Right lobe of liver (tissue), 6 donors: ENCODE measurements at regions not wholly inside any gene's neighbourhood (a gene's known extent, or its start where the extent isn't known, plus 50 kb on each side); places are given as distances from the start of the nearest gene placed in this dataset.

Source experiments
- ATAC-seq, 4 donors: fragments of 200-7000 bp; cut with Tn5 transposase; one replicate each; pipeline ENCODE4 v1.9.1; 2020; ENCODE audit warnings: mild to moderate bottlenecking in 4 of 4, moderate library complexity in 4 of 4
- DNase-seq, 3 donors: peaks; one replicate each; pipeline ENCODE4 v3.0.0-alpha.2; 2020
- H3K27ac ChIP-seq, 3 donors: fragments of 200-600 bp; one replicate each; pipeline ENCODE4 v1.8.0; 2022
- H3K27me3 ChIP-seq, 2 donors: fragments of 200-600 bp; one replicate each; pipeline ENCODE4 v1.8.0; 2022
- H3K36me3 ChIP-seq, 4 donors: fragments of 200-600 bp; sonication (generic) in 1 of 4; one replicate each; pipeline versions ENCODE4 v1.5.1 to v1.8.0; 2017 to 2022; ENCODE audit warnings: control low read depth in 1 of 4
- H3K4me1 ChIP-seq, 4 donors: fragments of 200-600 bp; sonication (generic) in 1 of 4; one replicate each; pipeline versions ENCODE4 v1.5.1 to v1.8.0; 2017 to 2022; ENCODE audit warnings: control low read depth in 1 of 4
- H3K4me3 ChIP-seq, 3 donors: fragments of 200-600 bp; one replicate each; pipeline ENCODE4 v1.8.0; 2022
- H3K9me3 ChIP-seq, 4 donors: fragments of 200-600 bp; sonication (generic) in 1 of 4; one replicate each; pipeline versions ENCODE4 v1.5.1 to v1.8.0; 2017 to 2022; ENCODE audit warnings: control low read depth in 1 of 4
- CTCF ChIP-seq, 4 donors: fragments of 200-600 bp in 3 of 4; fragments of 450-650 bp in 1 of 4; IDR thresholded peaks; one replicate each; pipeline versions ENCODE4 v1.5.1 to v1.8.0; 2016 to 2022; ENCODE audit warnings: antibody characterized with exemption in 4 of 4, mild to moderate bottlenecking in 2 of 4
- POLR2A ChIP-seq: fragments of 450-650 bp; IDR thresholded peaks from one replicate; pipeline ENCODE4 v1.6.1; 2017; ENCODE audit warnings: antibody characterized with exemption, mild to moderate bottlenecking
- WGBS: methylation state at CpG from one replicate; pipeline ENCODE4 v1.1.6; 2018; ENCODE audit warnings: low coverage, low lambda C conversion rate; ENCODE audit not compliant: insufficient coverage; ENCODE audit errors: missing lambda C conversion rate; 5-methylcytosine and 5-hydroxymethylcytosine counted together
- intact Hi-C, 2 donors: fragments of 100-400 bp; cut with DNase I; formaldehyde crosslinking; loops; one replicate each; pipeline versions ENCODE4 v1.11.2 to v1.14.1; 2022
- donor health status: DM: no; HTN: yes; CAD: no.
- donor health status: DM: no; HTN: no; CAD: no.
- donor health status: DM: no; HTN: no; CAD: no.
- donor health status: DM: no; HTN: yes; CAD: no.
- donor health status: DM: no; HTN: yes; CAD: no.

DNA sequence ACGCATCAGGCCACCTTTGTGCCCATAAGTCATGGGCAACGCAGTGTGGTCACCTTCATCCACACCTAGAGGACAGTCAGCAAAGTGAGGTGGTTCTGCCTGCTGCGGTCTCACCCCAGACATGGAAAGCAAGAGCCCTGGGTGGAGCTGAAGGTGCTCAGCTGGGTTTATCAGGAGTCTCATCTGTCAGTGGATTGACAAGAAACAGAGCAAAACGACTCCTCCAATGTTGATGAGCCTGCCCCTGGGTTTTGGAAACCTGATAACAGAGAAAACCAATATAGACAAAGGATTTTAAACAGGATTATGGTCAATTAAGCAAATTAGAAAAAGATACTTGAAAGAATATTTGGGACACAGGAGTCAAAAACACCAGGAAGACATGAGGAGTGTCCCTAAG is 229.3 kb upstream of the PRSS58 start:
- Histone ChIP-seq H3K27ac (no peak overlapping the region), H3K9me3 (no peaks in the 10 kb centered on the region), H3K4me3 (no peak overlapping the region), H3K27me3 (no peaks in the 10 kb centered on the region), H3K36me3 (no peaks in the 10 kb centered on the region), H3K4me1 (no peaks in the 10 kb centered on the region)
- DNase-seq, result no peak
- 45% methylated on average over 4 of the region's 4 CpGs for WGBS
- TF ChIP-seq CTCF (IDR thresholded peaks at IDR 0.05) (no peak), POLR2A (no peak)
- intact Hi-C loops, result no loop called here
- ATAC-seq, result no peak

- Histone ChIP-seq H3K4me3 (no peak overlapping the region), H3K9me3 (no peaks in the 10 kb centered on the region), H3K27me3 (no peaks in the 10 kb centered on the region), H3K4me1 (no peaks in the 10 kb centered on the region), H3K36me3 (no peaks in the 10 kb centered on the region), H3K27ac (no peak overlapping the region)
- intact Hi-C loops, result no loop called here
- TF ChIP-seq CTCF (IDR thresholded peaks at IDR 0.05) (peak in 2 of 4 donors; percentile 20 to 27), POLR2A (no peak)
- WGBS, result 61% methylated on average over 7 of the region's 7 CpGs
- DNase-seq (no peak), ATAC-seq (no peak)
These were observed 227.9 kb upstream of the PRSS58 start for GRCh38 chr7:142485617-142486226.

GRCh38 chr7:142483659-142484317 is 225.9 kb upstream of the PRSS58 start:
- Histone ChIP-seq H3K4me1 (no peaks in the 10 kb centered on the region), H3K36me3 (no peaks in the 10 kb centered on the region), H3K4me3 (no peak overlapping the region), H3K27me3 (no peaks in the 10 kb centered on the region), H3K9me3 (no peaks in the 10 kb centered on the region), H3K27ac (no peak overlapping the region)
- intact Hi-C loops, result no loop called here
- DNase-seq (no peak), ATAC-seq (no peak)
- TF ChIP-seq CTCF (IDR thresholded peaks at IDR 0.05) (no peak), POLR2A (no peak)
- 56% methylated on average over 5 of the region's 5 CpGs for WGBS

- no peaks in the 10 kb centered on the region for H3K4me1 ChIP-seq
- no peaks in the 10 kb centered on the region for H3K27me3 ChIP-seq
- H3K36me3 ChIP-seq, result no peaks in the 10 kb centered on the region
- H3K27ac ChIP-seq, result no peak overlapping the region
- no peaks in the 10 kb centered on the region for H3K9me3 ChIP-seq
- no peak overlapping the region for H3K4me3 ChIP-seq
- peak; percentile 78 to 85 (median 83) for ATAC-seq
- intact Hi-C loops, result no loop called here
- peak in 1 of 3 donors; percentile 41 for DNase-seq
- WGBS, result 37% methylated on average over 4 of the region's 9 CpGs
- TF ChIP-seq CTCF (IDR thresholded peaks at IDR 0.05), result peak; percentile 46 to 80 (median 74)
- TF ChIP-seq POLR2A, result no peak
These were observed 225.2 kb upstream of the PRSS58 start for GRCh38 chr7:142482891-142483658.
